Motor neuron (in vitro differentiated cells): ENCODE measurements at regions not wholly inside any gene's neighbourhood (a gene's known extent, or its start where the extent isn't known, plus 50 kb on each side); places are given as distances from the start of the nearest gene placed in this dataset.

ENCODE experiments used
- ATAC-seq, 8 experiments: fragments of 200-7000 bp; cut with Tn5 transposase; replicated peaks in 6 of 8; 2 replicates each; pipeline ENCODE4 v1.8.0; 2021; ENCODE audit warnings: mild to moderate bottlenecking in 8 of 8, moderate library complexity in 8 of 8
- H3K27ac ChIP-seq, 2 donors: fragments of 250-450 bp; sonication (Bioruptor Pico); 2 replicates each; pipeline ENCODE4 v1.9.0; 2021; ENCODE audit warnings: antibody characterized with exemption in 2 of 2, mild to moderate bottlenecking in 2 of 2, moderate library complexity in 1 of 2
- H3K4me1 ChIP-seq, 2 donors: fragments of 250-450 bp; sonication (Bioruptor Pico); replicated peaks in 1 of 2; 2 replicates each; pipeline ENCODE4 v1.6.1; 2021; ENCODE audit warnings: antibody characterized with exemption in 2 of 2, mild to moderate bottlenecking in 2 of 2, moderate library complexity in 1 of 2
- H3K4me3 ChIP-seq, 5 donors: fragments of 250-450 bp; sonication (Bioruptor Pico); 2 replicates each; pipeline ENCODE4 v1.9.0; 2021; ENCODE audit warnings: antibody characterized with exemption in 5 of 5, mild to moderate bottlenecking in 5 of 5, moderate library complexity in 4 of 5
- WGBS, 10 experiments: fragments of 450-650 bp; shearing (Covaris generic); methylation state at CpG; one replicate each; pipeline ENCODE4 v1.0.0; 2022; 5-methylcytosine and 5-hydroxymethylcytosine counted together
- in situ Hi-C, 9 experiments: fragments of 400-800 bp; cut with MboI; loops; one replicate each; pipeline ENCODE4 v1.15.0; 2021; ENCODE audit warnings: low sequenced_read_pairs in 9 of 9, low pct_unique_long_range_greater_than_20kb in 2 of 9; ENCODE audit not compliant: unreplicated experiment in 9 of 9

DNA sequence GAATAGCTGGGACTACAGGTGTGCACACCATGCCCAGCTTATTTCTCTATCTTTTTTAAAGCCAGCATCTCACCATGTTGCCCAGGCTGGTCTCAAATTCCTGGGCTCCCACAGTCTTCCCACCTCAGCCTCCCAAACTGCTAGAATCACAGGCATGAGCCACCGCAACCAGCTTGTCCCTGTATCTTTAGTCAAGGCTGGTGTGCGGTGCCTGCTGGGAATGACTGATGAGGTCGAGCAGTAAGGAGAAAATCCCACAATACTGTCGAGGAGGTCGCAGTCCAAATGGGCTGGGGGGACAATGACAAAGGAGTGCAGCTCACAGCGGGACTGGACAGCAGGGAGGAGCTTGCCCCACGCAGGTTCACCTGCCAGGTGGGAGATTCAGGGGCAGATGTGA, 50.2 kb upstream of the CALN1 start:
- no peaks in the 10 kb centered on the region for H3K4me1 ChIP-seq
- in situ Hi-C loops = no loop called here
- H3K27ac ChIP-seq = no peak overlapping the region
- WGBS, 10 experiments = 0 to 100% (median 65%) methylated on average over 1 to 5 of the region's 7 CpGs; no CpG with 5 or more reads in 4 of the 10 experiments
- no peak overlapping the region for H3K4me3 ChIP-seq
- no peak for ATAC-seq
